ENCODE measurements at regions not wholly inside any gene's neighbourhood (a gene's known extent, or its start where the extent isn't known, plus 50 kb on each side); places are given as distances from the start of the nearest gene placed in this dataset.
"Not testable (repeated sequence)": the region's sequence is repeated elsewhere in the genome, so short reads cannot be mapped to it uniquely, and the experiment has no call there.

DNA sequence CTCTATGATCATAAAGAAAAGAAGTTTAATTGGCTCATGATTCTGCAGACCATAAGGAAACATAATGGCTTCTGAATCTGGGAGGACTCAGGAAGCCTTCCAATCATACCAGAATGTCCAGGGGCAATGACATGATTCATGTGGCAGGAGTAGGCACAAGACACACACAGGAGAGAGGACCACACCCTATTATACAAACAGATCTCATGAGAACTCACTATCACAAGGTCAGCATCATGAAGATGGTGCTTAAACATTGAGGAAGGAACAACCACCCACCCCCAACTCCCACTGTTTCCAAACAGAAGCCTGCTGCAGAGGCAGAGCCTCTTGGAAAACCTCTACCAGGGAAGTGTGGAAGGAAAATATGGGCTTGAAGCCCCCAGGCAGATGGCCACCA is 267.4 kb downstream of the POTED start:
- not testable (repeated sequence) for H3K4me3 ChIP-seq (ENCODE audit: control insufficient read depth, low read depth, low read length); DNase-seq (ENCODE audit: low read depth)

DNA sequence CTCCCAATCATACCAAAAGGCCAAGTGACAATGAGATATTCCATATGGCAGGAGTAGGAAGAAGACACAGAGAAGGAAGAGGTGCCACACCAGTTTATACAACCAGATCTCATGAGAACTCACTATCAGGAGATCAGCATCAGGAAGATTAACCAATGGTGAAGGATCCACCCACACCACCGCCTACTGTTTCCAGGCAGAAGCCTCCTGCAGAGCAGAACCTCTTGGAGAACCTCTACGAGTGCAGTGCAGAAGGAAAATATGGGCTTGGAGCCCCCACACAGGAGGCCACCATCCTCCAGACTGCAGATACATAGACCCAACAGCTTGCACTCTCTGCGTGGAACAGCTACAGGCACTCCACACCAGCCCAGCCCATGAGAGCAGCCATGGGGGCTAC is 264.4 kb downstream of the POTED start:
- DNase-seq (ENCODE audit: low read depth); H3K4me3 ChIP-seq (ENCODE audit: control insufficient read depth, low read depth, low read length): not testable (repeated sequence)

DNA sequence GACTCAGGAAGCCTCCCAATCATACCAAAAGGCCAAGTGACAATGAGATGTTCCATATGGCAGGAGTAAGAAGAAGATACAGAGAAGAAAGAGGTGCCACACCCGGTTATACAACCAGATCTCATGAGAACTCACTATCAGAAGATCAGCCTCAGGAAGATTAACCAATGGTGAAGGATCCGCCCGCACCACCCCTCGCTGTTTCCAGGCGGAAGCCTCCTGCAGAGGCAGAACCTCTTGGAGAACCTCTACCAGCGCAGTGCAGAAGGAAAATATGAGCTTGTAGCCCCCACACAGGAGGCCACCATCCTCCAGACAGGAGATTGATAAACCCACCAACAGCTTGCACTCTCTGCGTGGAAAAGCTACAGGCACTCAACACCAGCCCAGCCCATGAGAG is 245.1 kb downstream of the POTED start:
- TF ChIP-seq, protein P1, sequence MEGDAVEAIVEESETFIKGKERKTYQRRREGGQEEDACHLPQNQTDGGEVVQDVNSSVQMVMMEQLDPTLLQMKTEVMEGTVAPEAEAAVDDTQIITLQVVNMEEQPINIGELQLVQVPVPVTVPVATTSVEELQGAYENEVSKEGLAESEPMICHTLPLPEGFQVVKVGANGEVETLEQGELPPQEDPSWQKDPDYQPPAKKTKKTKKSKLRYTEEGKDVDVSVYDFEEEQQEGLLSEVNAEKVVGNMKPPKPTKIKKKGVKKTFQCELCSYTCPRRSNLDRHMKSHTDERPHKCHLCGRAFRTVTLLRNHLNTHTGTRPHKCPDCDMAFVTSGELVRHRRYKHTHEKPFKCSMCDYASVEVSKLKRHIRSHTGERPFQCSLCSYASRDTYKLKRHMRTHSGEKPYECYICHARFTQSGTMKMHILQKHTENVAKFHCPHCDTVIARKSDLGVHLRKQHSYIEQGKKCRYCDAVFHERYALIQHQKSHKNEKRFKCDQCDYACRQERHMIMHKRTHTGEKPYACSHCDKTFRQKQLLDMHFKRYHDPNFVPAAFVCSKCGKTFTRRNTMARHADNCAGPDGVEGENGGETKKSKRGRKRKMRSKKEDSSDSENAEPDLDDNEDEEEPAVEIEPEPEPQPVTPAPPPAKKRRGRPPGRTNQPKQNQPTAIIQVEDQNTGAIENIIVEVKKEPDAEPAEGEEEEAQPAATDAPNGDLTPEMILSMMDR (conservative IDR thresholded peaks at IDR 0.05; ENCODE audit: control insufficient read depth, insufficient read depth, low read depth, low read length): no peak
- H3K4me3 ChIP-seq (ENCODE audit: control insufficient read depth, low read depth, low read length): no peak overlapping the region
- no peak for DNase-seq (ENCODE audit: low read depth)

DNA sequence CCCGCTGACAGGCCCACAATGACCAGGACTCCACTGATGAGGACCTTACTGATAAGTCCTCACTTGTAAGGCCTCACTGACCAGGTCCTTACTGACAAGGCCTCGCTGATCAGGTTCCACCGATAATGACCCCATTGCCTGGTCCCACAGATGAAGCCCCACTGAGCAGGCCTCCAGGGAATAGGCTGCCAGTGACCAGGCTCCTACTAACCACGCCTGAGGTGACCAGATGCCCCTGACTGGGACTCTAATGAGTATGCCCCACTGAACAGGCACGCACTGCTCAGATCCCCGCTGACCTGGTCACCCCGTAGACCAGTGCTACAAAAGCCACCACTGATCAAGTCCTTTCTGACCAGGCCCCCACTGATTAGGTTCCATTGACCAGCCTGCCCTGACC is 241.2 kb downstream of the POTED start:
- H3K4me3 ChIP-seq (ENCODE audit: control insufficient read depth, low read depth, low read length); DNase-seq (ENCODE audit: low read depth): not testable (repeated sequence)

DNA sequence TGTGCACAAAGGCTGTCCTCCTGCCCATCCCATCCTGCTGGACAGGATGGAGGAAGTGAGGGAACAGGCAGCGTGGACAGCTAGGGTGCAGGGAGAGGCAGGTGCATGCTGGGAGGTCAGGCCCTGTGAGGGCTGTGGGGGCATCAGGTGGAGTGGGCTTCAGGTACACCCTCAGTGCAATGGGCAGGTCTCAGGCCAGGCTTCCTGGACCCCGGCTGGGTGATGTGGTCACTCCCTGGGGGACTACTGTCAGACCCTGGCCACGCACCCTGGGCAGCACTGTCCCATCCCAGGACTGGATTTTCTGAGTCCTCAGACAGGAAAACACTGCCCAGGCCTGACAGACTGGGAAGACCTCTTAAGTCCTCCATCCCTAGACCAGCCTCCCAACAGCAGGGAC is 239.9 kb downstream of the POTED start:
- not testable (repeated sequence) for DNase-seq (ENCODE audit: low read depth); H3K4me3 ChIP-seq (ENCODE audit: control insufficient read depth, low read depth, low read length)

DNA sequence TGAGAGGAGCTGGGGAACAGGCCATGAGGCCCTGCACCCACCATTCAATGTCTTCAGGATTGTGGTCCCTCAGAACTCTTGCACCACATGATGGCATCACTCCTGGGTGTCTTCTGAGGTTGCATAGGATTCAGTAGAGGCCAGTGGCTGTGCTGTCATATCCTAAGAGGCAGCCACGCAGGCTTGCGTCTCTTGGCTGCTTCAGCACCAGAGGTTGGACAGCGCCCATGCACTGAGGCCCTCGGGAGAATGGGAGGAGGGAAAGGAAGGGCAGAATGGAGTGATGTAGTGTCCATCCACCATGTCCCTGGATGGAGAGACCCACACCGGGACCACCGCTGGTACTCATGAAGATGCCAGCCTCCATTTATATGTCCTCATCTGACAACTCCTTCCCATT is 237.1 kb downstream of the POTED start:
- not testable (repeated sequence) for H3K4me3 ChIP-seq (ENCODE audit: control insufficient read depth, low read depth, low read length); DNase-seq (ENCODE audit: low read depth)

DNA sequence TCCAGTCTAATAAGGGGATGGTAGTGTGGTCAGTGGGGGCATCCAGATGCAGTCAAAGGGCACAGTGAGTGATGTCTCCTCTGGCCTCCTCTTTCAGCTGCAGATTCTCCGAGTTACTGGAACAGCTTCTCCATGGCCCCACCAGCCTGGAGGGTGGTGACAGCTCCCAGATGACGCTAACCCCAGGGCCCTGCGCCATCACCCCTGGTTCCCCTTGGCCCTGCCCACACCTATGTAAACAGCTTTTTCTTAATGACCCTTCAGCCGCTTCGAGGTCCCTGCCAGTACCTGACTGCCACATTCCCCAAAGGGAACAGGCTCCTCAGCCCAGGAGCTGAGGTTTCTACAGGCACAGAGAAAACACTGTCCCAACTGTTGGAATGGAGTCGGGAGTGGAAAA is 235.0 kb downstream of the POTED start:
- not testable (repeated sequence) for H3K4me3 ChIP-seq (ENCODE audit: control insufficient read depth, low read depth, low read length); DNase-seq (ENCODE audit: low read depth)

DNA sequence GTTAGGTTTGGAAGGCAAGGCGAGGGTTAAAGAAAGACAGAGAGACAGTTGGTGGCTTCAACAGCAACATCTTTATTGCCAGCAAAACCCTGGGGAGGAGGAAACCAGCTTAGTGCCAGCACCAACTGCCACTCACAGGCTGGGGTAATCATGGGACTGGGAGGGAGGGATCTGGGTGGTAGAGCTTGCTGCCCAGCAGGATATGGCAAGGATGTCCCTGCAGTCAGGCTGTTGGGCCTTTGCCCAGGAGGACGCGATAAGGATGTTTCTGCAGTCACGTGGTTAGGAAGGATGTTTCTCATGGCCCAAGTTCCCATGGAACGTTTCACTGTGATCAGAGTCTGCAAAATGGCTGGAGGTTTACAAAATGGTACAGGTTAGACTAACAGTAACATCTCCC is 233.5 kb downstream of the POTED start:
- not testable (repeated sequence) for DNase-seq (ENCODE audit: low read depth); H3K4me3 ChIP-seq (ENCODE audit: control insufficient read depth, low read depth, low read length)

DNA sequence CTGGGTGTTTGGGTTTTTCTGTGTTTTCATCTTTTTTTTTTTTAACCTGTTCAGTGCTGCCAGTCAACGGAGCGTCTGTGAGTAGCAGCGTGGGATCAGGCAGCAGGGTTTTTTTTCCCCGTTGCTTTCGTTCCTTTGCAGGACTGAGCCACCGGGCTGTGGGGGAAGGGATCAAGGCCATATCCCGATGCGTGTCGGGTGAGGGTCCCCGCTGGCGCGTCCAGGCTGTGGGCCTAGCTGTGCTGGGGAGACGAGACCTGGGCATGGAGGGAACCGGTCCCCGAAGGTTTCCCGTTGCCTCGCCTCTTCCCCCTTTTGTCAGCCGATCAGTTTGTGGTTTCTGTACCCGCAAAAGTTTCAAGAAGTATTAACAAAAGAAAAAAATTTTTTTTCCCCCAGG is 218.1 kb downstream of the POTED start:
- H3K4me3 ChIP-seq (ENCODE audit: control insufficient read depth, low read depth, low read length); DNase-seq (ENCODE audit: low read depth): not testable (repeated sequence)

DNA sequence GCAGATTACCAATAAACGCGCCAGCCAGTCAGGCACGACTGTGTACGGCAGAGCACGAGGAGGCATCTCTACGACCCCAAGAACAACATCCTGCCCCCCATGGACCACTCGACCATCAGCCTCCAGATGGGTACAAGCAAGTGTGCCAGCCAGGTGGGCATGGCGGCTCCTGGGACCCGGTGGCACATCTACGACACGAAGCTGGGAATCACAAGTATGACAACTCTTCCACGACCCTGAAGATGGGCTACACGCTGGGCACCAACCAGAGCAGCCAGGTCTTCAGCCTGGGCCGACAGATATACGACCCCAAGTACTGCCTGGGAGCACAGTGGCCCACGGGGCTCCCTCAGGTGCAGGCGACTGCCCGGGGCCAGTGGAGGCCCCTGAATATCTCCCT is 217.6 kb downstream of the POTED start:
- TF ChIP-seq, protein P1 (conservative IDR thresholded peaks at IDR 0.05; ENCODE audit: control insufficient read depth, insufficient read depth, low read depth, low read length): no peak
- DNase-seq (ENCODE audit: low read depth): no peak
- H3K4me3 ChIP-seq (ENCODE audit: control insufficient read depth, low read depth, low read length): no peak overlapping the region

DNA sequence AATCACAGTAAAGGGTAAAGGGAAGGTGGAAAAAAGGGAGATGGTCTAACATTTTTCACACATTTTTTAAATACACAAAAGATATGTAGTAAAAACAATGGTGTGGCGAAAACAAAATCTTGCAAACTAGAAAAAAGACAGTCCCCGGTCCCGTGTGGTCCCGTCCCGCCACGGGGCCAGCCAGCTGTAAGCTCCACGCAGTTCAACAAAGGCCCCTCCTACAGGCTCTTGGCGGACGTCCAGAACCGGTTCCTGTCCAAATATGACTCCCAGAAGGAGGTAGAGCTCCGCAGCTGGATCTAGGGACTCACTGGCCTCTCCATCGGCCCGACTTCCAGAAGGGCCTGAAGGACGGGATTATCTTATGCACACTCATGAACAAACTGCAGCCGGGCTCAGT is 216.9 kb downstream of the POTED start:
- H3K4me3 ChIP-seq (ENCODE audit: control insufficient read depth, low read depth, low read length); DNase-seq (ENCODE audit: low read depth): not testable (repeated sequence)

DNA sequence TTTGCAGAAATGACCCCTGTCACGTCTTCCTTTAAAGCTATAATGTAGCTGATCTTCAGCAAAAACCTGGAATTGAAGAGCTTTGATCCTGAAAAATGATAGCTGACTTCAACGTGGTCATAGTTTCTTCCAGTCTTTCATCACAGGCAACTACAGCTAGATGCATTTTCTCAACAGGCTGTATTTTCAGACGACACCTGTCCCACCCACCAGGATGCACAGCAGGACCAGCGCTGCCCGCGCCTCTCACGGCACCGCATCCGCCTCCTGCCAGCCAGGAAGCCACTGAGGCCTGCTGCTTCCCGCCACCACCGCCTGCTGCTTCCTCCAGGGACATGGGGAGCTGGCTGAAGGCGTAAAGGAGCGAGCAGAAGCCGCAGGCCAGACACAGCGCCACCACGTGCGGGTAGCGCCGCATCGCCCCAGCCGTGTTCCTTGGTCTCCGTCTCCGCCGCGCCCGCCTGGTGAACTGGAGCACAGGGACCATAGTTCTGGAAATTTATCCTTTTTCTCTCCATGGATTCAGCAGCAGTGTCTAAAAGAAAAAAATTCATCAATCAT is 215.7 kb downstream of the POTED start:
- not testable (repeated sequence) for DNase-seq (ENCODE audit: low read depth); H3K4me3 ChIP-seq (ENCODE audit: control insufficient read depth, low read depth, low read length)

DNA sequence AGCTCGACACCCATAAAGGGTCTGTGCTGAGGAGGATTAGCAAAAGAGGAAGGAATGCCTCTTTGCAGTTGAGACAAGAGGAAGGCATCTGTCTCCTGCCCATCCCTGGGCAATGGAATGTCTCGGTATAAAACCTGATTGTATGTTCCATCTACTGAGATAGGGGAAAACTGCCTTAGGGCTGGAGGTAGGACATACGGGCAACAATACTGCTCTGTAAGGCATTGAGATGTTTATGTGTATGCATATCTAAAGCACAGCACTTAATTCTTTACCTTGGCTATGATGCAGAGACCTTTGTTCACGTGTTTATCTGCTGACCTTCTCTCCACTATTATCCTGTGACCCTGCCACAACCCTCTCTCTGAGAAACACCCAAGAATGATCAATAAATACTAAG is 210.7 kb downstream of the POTED start:
- not testable (repeated sequence) for H3K4me3 ChIP-seq (ENCODE audit: control insufficient read depth, low read depth, low read length); DNase-seq (ENCODE audit: low read depth)

DNA sequence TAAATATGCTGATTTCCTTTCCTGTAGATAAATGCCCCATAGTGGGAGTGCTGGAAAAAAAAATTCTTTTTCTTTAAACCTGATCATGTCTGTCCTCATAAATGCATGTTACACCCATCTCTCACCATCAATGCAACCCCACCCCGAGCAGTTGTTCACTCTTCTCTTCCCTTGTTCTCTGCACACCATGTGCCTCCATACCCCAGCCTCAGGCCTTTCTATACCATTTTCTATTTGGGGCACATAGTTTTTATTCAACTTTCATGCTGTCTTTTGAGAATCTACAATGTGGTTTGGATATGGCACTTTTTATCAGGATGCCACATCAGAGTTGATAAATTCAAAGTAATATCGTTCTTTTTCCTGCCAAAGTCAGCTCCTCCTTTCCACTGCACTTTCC is 202.6 kb downstream of the POTED start:
- H3K4me3 ChIP-seq (ENCODE audit: control insufficient read depth, low read depth, low read length); DNase-seq (ENCODE audit: low read depth): not testable (repeated sequence)

DNA sequence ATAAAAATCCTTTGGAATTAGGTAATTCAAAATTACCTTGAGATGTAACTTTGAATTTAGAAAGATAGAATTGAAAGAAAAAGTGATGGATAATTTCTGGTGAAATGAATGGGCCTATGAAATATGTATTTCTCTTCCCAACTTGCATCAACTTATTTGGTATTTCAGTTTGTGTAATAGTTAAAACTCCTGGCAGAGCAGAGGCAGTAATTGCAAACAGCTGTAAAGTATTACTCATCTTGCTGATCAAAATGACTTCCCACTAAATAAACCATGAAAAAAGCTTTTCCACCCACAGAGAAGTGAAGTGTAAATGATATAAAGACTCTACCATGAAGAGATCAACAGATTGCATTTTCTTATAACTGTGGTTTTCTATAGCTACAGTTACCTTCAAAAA is 201.0 kb downstream of the POTED start:
- not testable (repeated sequence) for H3K4me3 ChIP-seq (ENCODE audit: control insufficient read depth, low read depth, low read length); DNase-seq (ENCODE audit: low read depth)

DNA sequence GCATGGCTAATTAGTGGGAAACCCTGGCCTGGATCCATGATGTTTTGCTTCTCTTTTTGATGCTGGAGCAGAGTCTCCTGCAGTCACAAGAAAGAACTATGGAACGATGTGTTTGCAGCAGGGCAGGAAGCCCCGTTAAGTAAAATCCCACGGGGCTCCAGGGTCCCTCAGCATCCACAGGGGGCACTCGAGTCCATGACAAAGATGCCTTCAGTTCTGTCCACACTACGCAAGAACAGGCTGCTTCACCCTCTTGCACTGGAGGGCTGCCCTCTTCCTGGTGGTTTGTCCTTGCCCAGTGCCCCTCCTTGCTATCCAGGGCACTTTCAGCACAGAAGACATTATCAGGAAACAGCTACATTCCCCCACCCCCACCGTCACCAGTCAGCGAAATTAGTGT is 196.9 kb downstream of the POTED start:
- not testable (repeated sequence) for H3K4me3 ChIP-seq (ENCODE audit: control insufficient read depth, low read depth, low read length); DNase-seq (ENCODE audit: low read depth)

DNA sequence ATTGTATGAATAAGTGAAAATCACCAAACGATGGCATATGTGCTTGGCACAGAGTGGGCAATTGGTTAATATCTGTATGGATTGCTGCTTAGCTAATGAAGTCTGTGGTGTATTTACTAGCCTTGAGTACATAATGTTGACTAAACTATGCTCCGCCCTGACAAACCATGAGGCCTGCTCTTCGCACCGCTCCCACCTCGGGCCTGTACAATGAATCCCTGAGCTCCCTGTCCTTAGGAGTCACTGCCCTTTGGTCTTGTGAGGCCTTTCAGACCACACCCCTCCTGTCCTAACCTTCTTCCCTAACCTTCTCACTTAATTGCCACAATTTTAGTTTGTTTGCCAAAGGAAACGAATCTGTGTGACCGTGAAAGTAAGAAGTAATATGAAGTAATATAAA is 193.2 kb downstream of the POTED start:
- not testable (repeated sequence) for DNase-seq (ENCODE audit: low read depth); H3K4me3 ChIP-seq (ENCODE audit: control insufficient read depth, low read depth, low read length)
